ENCODE measurements at regions not wholly inside any gene's neighbourhood (a gene's known extent, or its start where the extent isn't known, plus 50 kb on each side); places are given as distances from the start of the nearest gene placed in this dataset.

GRCh38 chrX:68942840-68943239 is 114.0 kb downstream of the EFNB1 start:
- no TSS peak for BruUV-seq (replicated peaks)
- no peaks in the 10 kb centered on the region for H4K20me1 ChIP-seq (ENCODE audit: control insufficient read depth, insufficient read depth)
- ChIA-PET POLR2A (no interaction called here), RAD21 (ENCODE audit: unreplicated experiment) (no interaction called here), CTCF (no interaction called here), SMC1A (ENCODE audit: uncharacterized antibody, unreplicated experiment) (no interaction called here)
- H2AFZ ChIP-seq (ENCODE audit: control insufficient read depth, low read depth, low read length) = no peak overlapping the region
- 50% methylated on average over 2 of the region's 2 CpGs for WGBS (ENCODE audit: insufficient coverage, insufficient replicate concordance, low lambda C conversion rate, missing lambda C conversion rate)
- in situ Hi-C loops (cut with MboI) = no loop called here
- ATAC-seq (no peak), FAIRE-seq (no peak), DNase-seq (ENCODE audit: low read depth, low spot score) (no peak)
- intact Hi-C loops (cut with micrococcal nuclease; ENCODE audit: unreplicated experiment) = no loop called here
- no peaks in the 10 kb centered on the region for H3K79me2 ChIP-seq (ENCODE audit: control insufficient read depth, insufficient read depth, low read length)
- no peaks in the 10 kb centered on the region for H3K4me1 ChIP-seq (ENCODE audit: control insufficient read depth, insufficient read depth, low read length)
- no peak for TF ChIP-seq JUND (IDR thresholded peaks at IDR 0.05; ENCODE audit: low read depth, low read length)
- no peak for TF ChIP-seq MYC (IDR thresholded peaks at IDR 0.05; ENCODE audit: insufficient read depth, insufficient read length, insufficient replicate concordance, low read length, severe bottlenecking)
- H3K9ac ChIP-seq (ENCODE audit: control insufficient read depth, insufficient read depth, low read length) = no peak overlapping the region
- no peaks in the 10 kb centered on the region for H3K27me3 ChIP-seq (replicated peaks in 1 of 2; ENCODE audit: control insufficient read depth in 2 of 2, insufficient read depth in 2 of 2, low read length in 1 of 2)
- H3K9me3 ChIP-seq (replicated peaks; ENCODE audit: control insufficient read depth, insufficient read depth, low read length) = no peaks in the 10 kb centered on the region
- no peak overlapping the region for H3K27ac ChIP-seq (ENCODE audit: control insufficient read depth, insufficient read depth)
- no peaks in the 10 kb centered on the region for H3K36me3 ChIP-seq (ENCODE audit: control insufficient read depth in 2 of 2, insufficient read depth in 2 of 2, low read length in 1 of 2)
- H3K4me3 ChIP-seq = no peak overlapping the region
- no peak overlapping the region for H3K4me2 ChIP-seq (ENCODE audit: control insufficient read depth, insufficient read depth)

GRCh38 chrX:68942104-68942503 is 113.3 kb downstream of the EFNB1 start:
- in situ Hi-C loops (cut with MboI) (no loop called here), intact Hi-C loops (cut with micrococcal nuclease; ENCODE audit: unreplicated experiment) (no loop called here)
- no peaks in the 10 kb centered on the region for H4K20me1 ChIP-seq (ENCODE audit: control insufficient read depth, insufficient read depth)
- no peak overlapping the region for H3K4me3 ChIP-seq
- no peak for TF ChIP-seq BCLAF1 (IDR thresholded peaks at IDR 0.05)
- no peak for TF ChIP-seq HCFC1 (IDR thresholded peaks at IDR 0.05; ENCODE audit: low read length)
- no peak for TF ChIP-seq MAX (IDR thresholded peaks at IDR 0.05; ENCODE audit: low read depth, low read length)
- TF ChIP-seq ATF7 (IDR thresholded peaks at IDR 0.05; ENCODE audit: low read depth) = no peak
- TF ChIP-seq USF1 (IDR thresholded peaks at IDR 0.05; ENCODE audit: borderline replicate concordance, extremely low read length, insufficient read depth, low read depth, low read length) = no peak
- TF ChIP-seq PML (IDR thresholded peaks at IDR 0.05; ENCODE audit: low read length) = no peak
- TF ChIP-seq RB1 (IDR thresholded peaks at IDR 0.05; ENCODE audit: borderline replicate concordance) = no peak
- TF ChIP-seq KDM1A (IDR thresholded peaks at IDR 0.05; ENCODE audit: borderline replicate concordance) = no peak
- no peak for TF ChIP-seq POLR2AphosphoS2 (IDR thresholded peaks at IDR 0.05; ENCODE audit: low read depth, low read length)
- ATAC-seq (no peak), DNase-seq (ENCODE audit: low read depth, low spot score) (no peak), FAIRE-seq (no peak)
- WGBS (ENCODE audit: insufficient coverage, insufficient replicate concordance, low lambda C conversion rate, missing lambda C conversion rate) = 33% methylated on average over 6 of the region's 6 CpGs
- H3K27ac ChIP-seq (ENCODE audit: control insufficient read depth, insufficient read depth) = no peak overlapping the region
- no peaks in the 10 kb centered on the region for H3K4me1 ChIP-seq (ENCODE audit: control insufficient read depth, insufficient read depth, low read length)
- POLR2A ChIA-PET = no interaction called here
- H3K9me3 ChIP-seq (replicated peaks; ENCODE audit: control insufficient read depth, insufficient read depth, low read length) = no peaks in the 10 kb centered on the region
- H3K27me3 ChIP-seq (replicated peaks in 1 of 2; ENCODE audit: control insufficient read depth in 2 of 2, insufficient read depth in 2 of 2, low read length in 1 of 2) = no peaks in the 10 kb centered on the region
- SMC1A ChIA-PET (ENCODE audit: uncharacterized antibody, unreplicated experiment) = no interaction called here
- BruUV-seq (replicated peaks) = no TSS peak
- H3K4me2 ChIP-seq (ENCODE audit: control insufficient read depth, insufficient read depth) = no peak overlapping the region
- H3K79me2 ChIP-seq (ENCODE audit: control insufficient read depth, insufficient read depth, low read length) = no peaks in the 10 kb centered on the region
- H3K9ac ChIP-seq (ENCODE audit: control insufficient read depth, insufficient read depth, low read length) = no peak overlapping the region
- RAD21 ChIA-PET (ENCODE audit: unreplicated experiment) = no interaction called here
- no peak overlapping the region for H2AFZ ChIP-seq (ENCODE audit: control insufficient read depth, low read depth, low read length)
- H3K36me3 ChIP-seq (ENCODE audit: control insufficient read depth in 2 of 2, insufficient read depth in 2 of 2, low read length in 1 of 2) = no peaks in the 10 kb centered on the region
- CTCF ChIA-PET = no interaction called here

Data from GM12878 (cell line).